Calu3 (cell line): ENCODE measurements at regions not wholly inside any gene's neighbourhood (a gene's known extent, or its start where the extent isn't known, plus 50 kb on each side); places are given as distances from the start of the nearest gene placed in this dataset.
A peak's percentile ranks its signal among the peaks of the same experiment; 100 is the strongest.

Source experiments
- BruUV-seq: library from RNA; stranded (reverse); fragments of 400-500 nt; replicated peaks from 2 replicates; lab custom pipeline; 2021; lab: Mats Ljungman, UMichigan
- CTCF ChIA-PET: fragments of 300-600 bp; sonication (Branson Sonifier 250); formaldehyde crosslinking; loops from one replicate; lab custom pipeline; 2022; ENCODE audit warnings: antibody characterized with exemption; lab: Charles Lee
- DNase-seq: peaks from one replicate; pipeline ENCODE4 v3.0.0; 2022
- H3K27ac Mint-ChIP-seq: one replicate; pipeline ENCODE4 v1.8.0; 2022; ENCODE audit warnings: mixed read lengths; ENCODE audit not compliant: unreplicated experiment
- H3K27me3 Mint-ChIP-seq: one replicate; pipeline ENCODE4 v1.8.0; 2022; ENCODE audit warnings: mixed read lengths; ENCODE audit not compliant: unreplicated experiment
- H3K36me3 Mint-ChIP-seq: one replicate; pipeline ENCODE4 v1.8.0; 2022; ENCODE audit warnings: mild to moderate bottlenecking, moderate library complexity, mixed read lengths; ENCODE audit not compliant: insufficient read depth, unreplicated experiment
- H3K4me1 Mint-ChIP-seq: one replicate; pipeline ENCODE4 v1.8.0; 2022; ENCODE audit warnings: mild to moderate bottlenecking, low read depth, mixed read lengths; ENCODE audit not compliant: unreplicated experiment
- H3K4me3 Mint-ChIP-seq: one replicate; pipeline ENCODE4 v1.8.0; 2022; ENCODE audit warnings: mild to moderate bottlenecking, low read depth, moderate library complexity, mixed read lengths; ENCODE audit not compliant: unreplicated experiment
- H3K9me3 Mint-ChIP-seq: one replicate; pipeline ENCODE4 v1.8.0; 2022; ENCODE audit warnings: low read depth, mixed read lengths; ENCODE audit not compliant: unreplicated experiment
- intact Hi-C: fragments of 100-400 bp; cut with micrococcal nuclease; formaldehyde crosslinking; loops from one replicate; pipeline ENCODE4 v1.10.0; 2022; ENCODE audit not compliant: unreplicated experiment
- TF ChIP-seq, protein P1 (sequence below): fragments of 200-600 bp; IDR thresholded peaks from one replicate; pipeline ENCODE4 v1.8.0; 2022; ENCODE audit warnings: antibody characterized with exemption; ENCODE audit not compliant: unreplicated experiment

DNA sequence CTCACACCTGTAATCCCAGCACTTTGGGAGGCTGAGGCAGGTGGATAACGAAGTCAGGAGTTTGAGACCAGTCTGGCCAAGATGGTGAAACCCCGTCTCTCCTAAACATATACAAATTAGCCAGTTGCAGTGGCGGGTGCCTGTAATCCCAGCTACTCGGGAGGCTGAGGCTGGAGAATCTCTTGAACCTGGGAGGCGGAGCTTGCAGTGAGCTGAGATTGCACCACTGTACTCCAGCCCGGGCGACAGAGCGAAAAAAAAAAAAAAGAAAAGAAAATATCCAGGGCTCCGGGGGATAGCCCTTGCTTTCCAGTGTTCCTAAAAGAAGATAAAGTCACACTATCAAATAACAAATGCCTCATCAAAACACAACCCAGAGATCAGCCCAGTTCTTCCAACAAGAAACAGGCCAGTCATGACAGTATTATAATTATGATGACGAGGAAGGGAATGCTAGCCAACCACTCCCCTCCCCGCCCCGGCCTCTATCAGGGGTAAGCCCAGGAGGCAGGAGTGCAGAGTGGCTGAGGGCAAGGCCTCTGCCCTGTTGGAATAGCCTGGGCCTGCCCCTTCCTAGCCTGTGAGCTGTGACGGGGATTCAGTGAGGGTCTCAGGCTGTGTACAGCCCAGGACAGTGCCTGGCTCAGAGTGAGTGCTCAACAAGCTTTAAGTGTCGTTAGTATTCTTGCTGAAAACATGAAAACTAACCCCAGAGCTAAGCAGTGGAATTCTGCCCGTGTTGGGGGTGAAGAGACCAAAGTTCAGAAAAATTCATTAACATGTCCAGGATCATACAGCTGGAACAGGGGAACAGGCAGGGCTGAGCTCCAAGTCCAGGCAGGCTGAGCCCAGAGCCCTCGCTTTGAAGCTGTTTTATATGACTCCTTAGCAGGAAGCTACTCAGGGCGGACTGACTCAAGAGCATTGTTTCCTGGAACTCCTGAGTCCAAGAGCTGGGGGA, 54.3 kb downstream of the FAM241B start:
- CTCF ChIA-PET: interaction anchor here (0.5 to 2.3 kb wide), 8 partner anchors 12 to 234 kb away, joined by 3 to 7 read pairs (median 4); no protein-coding TSS in a partner anchor
- peak; percentile 83 for DNase-seq

DNA sequence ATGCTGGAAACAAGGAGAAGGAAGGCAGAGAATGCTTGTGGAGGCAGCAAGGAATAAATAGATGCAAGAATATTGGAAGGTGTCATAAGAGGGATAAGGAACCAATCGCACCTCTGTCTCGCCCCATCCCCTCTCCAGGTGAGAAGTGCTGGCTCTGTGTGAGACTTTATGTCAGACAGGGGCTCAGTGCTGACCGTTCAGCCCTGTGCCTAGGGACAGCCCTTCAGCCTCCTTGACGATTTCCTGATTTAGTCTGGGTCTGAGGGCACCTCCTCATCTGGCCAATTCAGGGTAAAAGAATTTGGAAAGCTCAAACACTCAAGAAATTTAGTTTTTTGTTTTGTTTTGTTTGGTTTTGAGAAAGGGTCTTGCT, 54.9 kb downstream of the FAM241B start:
- peaks cover 9% of the 10 kb centered on the region for H3K27me3 Mint-ChIP-seq
- H3K27ac Mint-ChIP-seq: peak overlapping the region; percentile 95
- H3K4me3 Mint-ChIP-seq: peak overlapping the region; percentile 49
- CTCF ChIA-PET: interaction anchor here (0.5 to 2.3 kb wide), 9 partner anchors 11 to 362 kb away, joined by 3 to 8 read pairs (median 4); no protein-coding TSS in a partner anchor
- H3K9me3 Mint-ChIP-seq: no peaks in the 10 kb centered on the region
- H3K36me3 Mint-ChIP-seq: peaks cover 35% of the 10 kb centered on the region
- TF ChIP-seq, protein P1, sequence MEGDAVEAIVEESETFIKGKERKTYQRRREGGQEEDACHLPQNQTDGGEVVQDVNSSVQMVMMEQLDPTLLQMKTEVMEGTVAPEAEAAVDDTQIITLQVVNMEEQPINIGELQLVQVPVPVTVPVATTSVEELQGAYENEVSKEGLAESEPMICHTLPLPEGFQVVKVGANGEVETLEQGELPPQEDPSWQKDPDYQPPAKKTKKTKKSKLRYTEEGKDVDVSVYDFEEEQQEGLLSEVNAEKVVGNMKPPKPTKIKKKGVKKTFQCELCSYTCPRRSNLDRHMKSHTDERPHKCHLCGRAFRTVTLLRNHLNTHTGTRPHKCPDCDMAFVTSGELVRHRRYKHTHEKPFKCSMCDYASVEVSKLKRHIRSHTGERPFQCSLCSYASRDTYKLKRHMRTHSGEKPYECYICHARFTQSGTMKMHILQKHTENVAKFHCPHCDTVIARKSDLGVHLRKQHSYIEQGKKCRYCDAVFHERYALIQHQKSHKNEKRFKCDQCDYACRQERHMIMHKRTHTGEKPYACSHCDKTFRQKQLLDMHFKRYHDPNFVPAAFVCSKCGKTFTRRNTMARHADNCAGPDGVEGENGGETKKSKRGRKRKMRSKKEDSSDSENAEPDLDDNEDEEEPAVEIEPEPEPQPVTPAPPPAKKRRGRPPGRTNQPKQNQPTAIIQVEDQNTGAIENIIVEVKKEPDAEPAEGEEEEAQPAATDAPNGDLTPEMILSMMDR: no peak
- no TSS peak for BruUV-seq
- peaks cover 51% of the 10 kb centered on the region for H3K4me1 Mint-ChIP-seq
- intact Hi-C loops: loop anchor here (2.0 kb wide), 1 partner anchor 20 kb away; no protein-coding TSS in a partner anchor
- no peak for DNase-seq

More for the DNA sequence above, 54.3 kb downstream of the FAM241B start:
- H3K27ac Mint-ChIP-seq: peak overlapping the region; percentile 95
- intact Hi-C loops: loop anchor here (2.0 kb wide), 1 partner anchor 19 kb away; no protein-coding TSS in a partner anchor
- H3K4me3 Mint-ChIP-seq: peak overlapping the region; percentile 49
- H3K4me1 Mint-ChIP-seq: peaks cover 51% of the 10 kb centered on the region
- TF ChIP-seq, protein P1: no peak
- peaks cover 15% of the 10 kb centered on the region for H3K27me3 Mint-ChIP-seq
- no peaks in the 10 kb centered on the region for H3K9me3 Mint-ChIP-seq
- BruUV-seq: TSS peak; percentile 93
- peaks cover 35% of the 10 kb centered on the region for H3K36me3 Mint-ChIP-seq

DNA sequence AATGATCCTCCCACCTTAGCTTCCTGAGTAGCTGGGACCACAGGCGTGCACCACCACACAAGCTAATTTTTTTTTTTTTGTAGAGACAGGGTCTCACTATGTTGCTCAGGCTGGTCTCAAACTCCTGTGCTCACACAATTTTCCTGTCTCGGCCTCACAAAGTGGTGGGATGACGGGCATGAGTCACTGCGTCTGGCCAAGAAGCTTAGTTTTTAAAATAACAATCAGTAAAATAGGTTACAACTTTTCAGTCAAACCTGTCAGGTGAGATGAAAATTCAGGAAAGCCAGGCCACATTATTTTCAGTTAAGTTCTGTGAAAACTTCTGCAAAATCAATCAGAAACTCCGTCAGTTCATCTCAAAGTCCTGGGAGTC, 55.4 kb downstream of the FAM241B start:
- Mint-ChIP-seq H3K27me3 (peaks cover 4% of the 10 kb centered on the region), H3K27ac (peak overlapping the region; percentile 95), H3K36me3 (peaks cover 35% of the 10 kb centered on the region), H3K4me1 (peaks cover 51% of the 10 kb centered on the region), H3K4me3 (peak overlapping the region; percentile 49), H3K9me3 (no peaks in the 10 kb centered on the region)
- BruUV-seq: TSS peak; percentile 82
- peak; percentile 54 for DNase-seq
- CTCF ChIA-PET: interaction anchor here (0.6 to 2.5 kb wide), 9 partner anchors 10 to 362 kb away, joined by 3 to 12 read pairs (median 6); no protein-coding TSS in a partner anchor
- TF ChIP-seq, protein P1: no peak
- intact Hi-C loops: loop anchor here (2.0 kb wide), 1 partner anchor 21 kb away; no protein-coding TSS in a partner anchor

DNA sequence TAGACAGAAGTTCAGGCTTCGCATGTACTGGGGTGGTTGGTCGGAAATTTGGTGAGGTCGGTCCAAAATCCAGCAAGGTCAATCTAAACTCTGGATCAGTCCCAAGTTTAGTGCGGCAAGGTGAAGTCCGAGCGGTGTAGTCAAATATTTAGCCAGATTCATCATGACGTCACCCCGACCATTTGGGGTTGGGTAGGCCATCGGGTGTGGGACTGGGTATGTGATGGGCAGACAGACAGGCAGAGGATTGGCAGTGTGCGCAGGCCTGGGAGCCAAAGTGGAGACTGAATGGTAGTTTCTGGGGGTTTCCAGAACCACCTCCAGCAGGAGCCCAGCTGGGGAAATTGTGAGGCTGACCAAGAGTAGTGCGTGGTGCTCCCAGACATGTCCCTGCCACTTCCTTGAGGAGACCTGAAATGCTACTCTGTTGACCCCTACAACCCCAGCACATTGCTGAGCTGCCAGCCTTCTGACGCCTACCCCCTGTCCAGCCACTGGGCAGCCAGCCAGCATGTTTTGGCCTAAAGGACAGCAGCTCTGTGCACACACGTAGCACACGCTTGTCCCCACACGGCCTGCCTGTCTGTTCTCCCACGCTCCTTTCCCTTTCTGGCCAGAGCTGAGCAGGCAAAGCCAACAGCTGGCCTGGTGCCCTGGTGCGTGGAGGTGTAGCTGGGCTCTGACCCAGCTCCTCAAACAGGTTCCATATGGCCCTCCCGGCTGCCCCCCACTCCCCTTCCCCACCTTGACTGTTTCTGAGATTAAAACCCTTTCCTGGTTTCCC, 55.9 kb downstream of the FAM241B start:
- TF ChIP-seq, protein P1: no peak
- H3K27me3 Mint-ChIP-seq: no peaks in the 10 kb centered on the region
- intact Hi-C loops: loop anchor here (2.0 kb wide), 1 partner anchor 21 kb away; no protein-coding TSS in a partner anchor
- peaks cover 51% of the 10 kb centered on the region for H3K4me1 Mint-ChIP-seq
- CTCF ChIA-PET: interaction anchor here (0.9 to 2.5 kb wide), 10 partner anchors 10 to 262 kb away, joined by 3 to 12 read pairs (median 3); no protein-coding TSS in a partner anchor
- DNase-seq: peak; percentile 93
- BruUV-seq: no TSS peak
- peaks cover 35% of the 10 kb centered on the region for H3K36me3 Mint-ChIP-seq
- H3K4me3 Mint-ChIP-seq: peak overlapping the region; percentile 49
- H3K9me3 Mint-ChIP-seq: no peaks in the 10 kb centered on the region
- peak overlapping the region; percentile 95 for H3K27ac Mint-ChIP-seq
